T-helper 2 cell (primary cell): ENCODE measurements at regions not wholly inside any gene's neighbourhood (a gene's known extent, or its start where the extent isn't known, plus 50 kb on each side); places are given as distances from the start of the nearest gene placed in this dataset.
"Not testable (repeated sequence)": the region's sequence is repeated elsewhere in the genome, so short reads cannot be mapped to it uniquely, and the experiment has no call there.

Experiments
- DNase-seq, 5 experiments: peaks; one replicate each; pipeline versions ENCODE4 v3.0.0 to v3.0.0-alpha.2; 2012 to 2022

GRCh38 chr4:153076861-153077260, 127.4 kb upstream of the TRIM2 start:
- no peak for DNase-seq

GRCh38 chr4:153079857-153080391, 124.3 kb upstream of the TRIM2 start:
- DNase-seq = no peak

GRCh38 chr4:153081006-153081580, 123.2 kb upstream of the TRIM2 start:
- DNase-seq = no peak

GRCh38 chr4:153081693-153082092, 122.5 kb upstream of the TRIM2 start:
- DNase-seq = no peak

- DNase-seq = no peak
Measured at GRCh38 chr4:153082322-153083301, 121.6 kb upstream of the TRIM2 start.

GRCh38 chr4:153083447-153083947, 120.7 kb upstream of the TRIM2 start:
- DNase-seq = peak in 3 of 5 experiments; percentile 8 to 67 (median 23)

- DNase-seq = no peak
Measured at GRCh38 chr4:153084224-153084979, 119.8 kb upstream of the TRIM2 start.

GRCh38 chr4:153084980-153085630, 119.1 kb upstream of the TRIM2 start:
- DNase-seq = peak; percentile 56 to 81 (median 60)

GRCh38 chr4:153087671-153088194, 116.5 kb upstream of the TRIM2 start:
- no peak for DNase-seq

- DNase-seq = no peak
Measured at GRCh38 chr4:153089742-153090141, 114.5 kb upstream of the TRIM2 start.

GRCh38 chr4:153090181-153090580, 114.1 kb upstream of the TRIM2 start:
- DNase-seq = no peak

GRCh38 chr4:153090670-153091385, 113.4 kb upstream of the TRIM2 start:
- no peak for DNase-seq

- no peak for DNase-seq
Measured at GRCh38 chr4:153093396-153093795, 110.8 kb upstream of the TRIM2 start.

- DNase-seq = no peak
Measured at GRCh38 chr4:153093802-153094201, 110.4 kb upstream of the TRIM2 start.

- DNase-seq = no peak
Measured at GRCh38 chr4:153094435-153094834, 109.8 kb upstream of the TRIM2 start.

- DNase-seq = no peak
Measured at GRCh38 chr4:153095448-153096204, 108.6 kb upstream of the TRIM2 start.

- no peak for DNase-seq
Measured at GRCh38 chr4:153096344-153096743, 107.9 kb upstream of the TRIM2 start.

- no peak for DNase-seq
Measured at GRCh38 chr4:153098427-153098826, 105.8 kb upstream of the TRIM2 start.

GRCh38 chr4:153099391-153100140, 104.7 kb upstream of the TRIM2 start:
- no peak for DNase-seq

- not testable (repeated sequence) for DNase-seq
Measured at GRCh38 chr4:153106736-153107135, 97.5 kb upstream of the TRIM2 start.
